Osteocyte (in vitro differentiated cells): ENCODE measurements at regions not wholly inside any gene's neighbourhood (a gene's known extent, or its start where the extent isn't known, plus 50 kb on each side); places are given as distances from the start of the nearest gene placed in this dataset.

Source experiments
- DNase-seq: peaks from one replicate; pipeline ENCODE4 v3.0.0; 2021; ENCODE audit warnings: mixed read lengths; ENCODE audit not compliant: unreplicated experiment; ENCODE audit errors: extremely low spot score
- H3K27ac Mint-ChIP-seq: one replicate; pipeline ENCODE4 v1.8.0; 2021; ENCODE audit warnings: mild to moderate bottlenecking, mixed read lengths; ENCODE audit not compliant: unreplicated experiment
- H3K27me3 Mint-ChIP-seq: one replicate; pipeline ENCODE4 v1.8.0; 2021; ENCODE audit warnings: mixed read lengths; ENCODE audit not compliant: unreplicated experiment
- H3K36me3 Mint-ChIP-seq: one replicate; pipeline ENCODE4 v1.8.0; 2021; ENCODE audit warnings: mixed read lengths; ENCODE audit not compliant: unreplicated experiment
- H3K4me1 Mint-ChIP-seq: one replicate; pipeline ENCODE4 v1.8.0; 2021; ENCODE audit warnings: mixed read lengths; ENCODE audit not compliant: unreplicated experiment
- H3K4me3 Mint-ChIP-seq: one replicate; pipeline ENCODE4 v1.8.0; 2021; ENCODE audit warnings: mild to moderate bottlenecking, moderate library complexity, mixed read lengths; ENCODE audit not compliant: unreplicated experiment
- H3K9me3 Mint-ChIP-seq: one replicate; pipeline ENCODE4 v1.8.0; 2021; ENCODE audit warnings: mixed read lengths; ENCODE audit not compliant: unreplicated experiment
- CTCF ChIP-seq: fragments of 200-600 bp; sonication (generic); IDR thresholded peaks from 2 replicates; pipeline ENCODE4 v1.5.0; 2021; ENCODE audit warnings: antibody characterized with exemption, mild to moderate bottlenecking, moderate library complexity

- Mint-ChIP-seq H3K4me3 (no peak overlapping the region), H3K27ac (no peak overlapping the region), H3K27me3 (peaks cover 3% of the 10 kb centered on the region), H3K9me3 (peaks cover 14% of the 10 kb centered on the region), H3K4me1 (peaks cover 1% of the 10 kb centered on the region), H3K36me3 (peaks cover 6% of the 10 kb centered on the region)
- TF ChIP-seq CTCF, result no peak
- no peak for DNase-seq
These were observed 89.8 kb upstream of the ARHGEF7 start for GRCh38 chr13:111025310-111025709.

- H3K27ac Mint-ChIP-seq, result no peak overlapping the region
- peaks cover 1% of the 10 kb centered on the region for H3K4me1 Mint-ChIP-seq
- no peaks in the 10 kb centered on the region for H3K27me3 Mint-ChIP-seq
- H3K4me3 Mint-ChIP-seq, result no peak overlapping the region
- no peak for DNase-seq
- peaks cover 4% of the 10 kb centered on the region for H3K36me3 Mint-ChIP-seq
- H3K9me3 Mint-ChIP-seq, result peaks cover 14% of the 10 kb centered on the region
- TF ChIP-seq CTCF, result no peak
These were observed 92.2 kb upstream of the ARHGEF7 start for GRCh38 chr13:111022886-111023285.

- Mint-ChIP-seq H3K27ac (no peak overlapping the region), H3K36me3 (peaks cover 4% of the 10 kb centered on the region), H3K9me3 (peaks cover 14% of the 10 kb centered on the region), H3K4me1 (no peaks in the 10 kb centered on the region), H3K4me3 (no peak overlapping the region), H3K27me3 (no peaks in the 10 kb centered on the region)
- no peak for DNase-seq
- TF ChIP-seq CTCF, result no peak
These were observed 92.9 kb upstream of the ARHGEF7 start for GRCh38 chr13:111022241-111022640.

GRCh38 chr13:111021270-111021669 lies 93.8 kb upstream of the ARHGEF7 start:
- Mint-ChIP-seq H3K27ac (no peak overlapping the region), H3K9me3 (peaks cover 14% of the 10 kb centered on the region), H3K4me3 (no peak overlapping the region), H3K36me3 (peaks cover 4% of the 10 kb centered on the region), H3K4me1 (no peaks in the 10 kb centered on the region), H3K27me3 (no peaks in the 10 kb centered on the region)
- no peak for TF ChIP-seq CTCF
- DNase-seq, result no peak

- H3K27me3 Mint-ChIP-seq, result no peaks in the 10 kb centered on the region
- H3K36me3 Mint-ChIP-seq, result peaks cover 4% of the 10 kb centered on the region
- no peaks in the 10 kb centered on the region for H3K4me1 Mint-ChIP-seq
- H3K27ac Mint-ChIP-seq, result no peak overlapping the region
- TF ChIP-seq CTCF, result no peak
- H3K4me3 Mint-ChIP-seq, result no peak overlapping the region
- H3K9me3 Mint-ChIP-seq, result peaks cover 14% of the 10 kb centered on the region
- DNase-seq, result no peak
These were observed 94.6 kb upstream of the ARHGEF7 start for GRCh38 chr13:111020546-111020945.
